ENCODE measurements at regions not wholly inside any gene's neighbourhood (a gene's known extent, or its start where the extent isn't known, plus 50 kb on each side); places are given as distances from the start of the nearest gene placed in this dataset.

DNA sequence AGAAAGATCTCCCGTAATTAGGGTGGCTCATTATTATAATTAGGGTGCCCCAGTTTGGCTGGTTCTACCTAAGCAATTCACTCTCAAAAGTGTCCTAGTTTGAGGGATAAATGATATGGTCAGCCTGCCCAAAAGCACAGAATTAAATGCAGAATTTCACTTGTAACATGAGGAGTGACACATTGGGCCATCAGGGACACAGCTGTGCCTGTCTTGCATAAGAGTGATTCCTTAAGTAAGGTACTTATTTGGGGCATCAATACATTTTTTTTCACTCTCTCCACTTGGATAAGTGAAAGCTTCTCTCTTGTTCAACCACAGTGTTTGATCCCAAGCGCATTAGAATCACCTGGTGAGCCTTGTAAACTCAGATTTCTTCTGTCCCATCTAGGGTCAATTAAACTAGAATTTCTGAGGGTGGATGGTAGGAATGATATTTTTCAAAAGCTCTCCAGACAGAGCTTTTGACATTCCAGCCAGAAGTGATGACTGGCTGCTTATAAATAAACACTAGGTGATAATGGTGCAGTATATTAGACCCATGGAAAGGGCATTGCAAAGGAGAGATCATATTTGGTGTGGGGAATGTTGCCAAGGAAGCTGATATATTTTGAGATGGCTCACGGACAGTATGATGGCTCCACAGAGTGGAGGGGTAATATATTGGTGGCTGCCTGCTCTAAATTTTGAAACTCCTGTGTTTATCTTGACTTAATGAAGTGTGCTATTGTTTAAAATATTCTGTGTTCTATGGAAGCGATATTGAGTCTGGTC is 458.1 kb upstream of the RASGRP1 start:
- TF ChIP-seq SUZ12 (IDR thresholded peaks at IDR 0.05; ENCODE audit: extremely low read depth, insufficient read depth, insufficient read length) (no peak), YY1 (IDR thresholded peaks at IDR 0.05; ENCODE audit: insufficient read depth, insufficient read length) (no peak), ZNF274 (IDR thresholded peaks at IDR 0.05; ENCODE audit: low read depth, low read length) (no peak)
